Progenitor cell of endocrine pancreas (in vitro differentiated cells): ENCODE measurements at regions not wholly inside any gene's neighbourhood (a gene's known extent, or its start where the extent isn't known, plus 50 kb on each side); places are given as distances from the start of the nearest gene placed in this dataset.
"Not testable (repeated sequence)": the region's sequence is repeated elsewhere in the genome, so short reads cannot be mapped to it uniquely, and the experiment has no call there.

ENCODE experiments used
- DNase-seq: peaks from one replicate; pipeline ENCODE4 v3.0.0; 2021; ENCODE audit warnings: low spot score; ENCODE audit not compliant: unreplicated experiment
- H3K27ac Mint-ChIP-seq: 2 replicates; pipeline ENCODE4 v1.8.0; 2021; ENCODE audit warnings: mild to moderate bottlenecking, moderate library complexity, mixed read lengths
- H3K27me3 Mint-ChIP-seq: 2 replicates; pipeline ENCODE4 v1.8.0; 2021; ENCODE audit warnings: mixed read lengths
- H3K36me3 Mint-ChIP-seq: 2 replicates; pipeline ENCODE4 v1.8.0; 2022; ENCODE audit warnings: mixed read lengths; ENCODE audit not compliant: insufficient read depth
- H3K4me1 Mint-ChIP-seq: 2 replicates; pipeline ENCODE4 v1.8.0; 2021; ENCODE audit warnings: low read depth, mixed read lengths
- H3K4me3 Mint-ChIP-seq: 2 replicates; pipeline ENCODE4 v1.8.0; 2021; ENCODE audit warnings: low read depth, mild to moderate bottlenecking, moderate library complexity, mixed read lengths
- H3K9me3 Mint-ChIP-seq: 2 replicates; pipeline ENCODE4 v1.8.0; 2021; ENCODE audit warnings: low read depth, mixed read lengths
- TF ChIP-seq, protein P1 (sequence below): fragments of 200-600 bp; sonication (generic); IDR thresholded peaks from one replicate; pipeline ENCODE4 v1.5.0; 2021; ENCODE audit warnings: antibody characterized with exemption, mild to moderate bottlenecking; ENCODE audit not compliant: unreplicated experiment

- no peaks in the 10 kb centered on the region for H3K27me3 Mint-ChIP-seq
- H3K4me1 Mint-ChIP-seq = no peaks in the 10 kb centered on the region
- TF ChIP-seq, protein P1, sequence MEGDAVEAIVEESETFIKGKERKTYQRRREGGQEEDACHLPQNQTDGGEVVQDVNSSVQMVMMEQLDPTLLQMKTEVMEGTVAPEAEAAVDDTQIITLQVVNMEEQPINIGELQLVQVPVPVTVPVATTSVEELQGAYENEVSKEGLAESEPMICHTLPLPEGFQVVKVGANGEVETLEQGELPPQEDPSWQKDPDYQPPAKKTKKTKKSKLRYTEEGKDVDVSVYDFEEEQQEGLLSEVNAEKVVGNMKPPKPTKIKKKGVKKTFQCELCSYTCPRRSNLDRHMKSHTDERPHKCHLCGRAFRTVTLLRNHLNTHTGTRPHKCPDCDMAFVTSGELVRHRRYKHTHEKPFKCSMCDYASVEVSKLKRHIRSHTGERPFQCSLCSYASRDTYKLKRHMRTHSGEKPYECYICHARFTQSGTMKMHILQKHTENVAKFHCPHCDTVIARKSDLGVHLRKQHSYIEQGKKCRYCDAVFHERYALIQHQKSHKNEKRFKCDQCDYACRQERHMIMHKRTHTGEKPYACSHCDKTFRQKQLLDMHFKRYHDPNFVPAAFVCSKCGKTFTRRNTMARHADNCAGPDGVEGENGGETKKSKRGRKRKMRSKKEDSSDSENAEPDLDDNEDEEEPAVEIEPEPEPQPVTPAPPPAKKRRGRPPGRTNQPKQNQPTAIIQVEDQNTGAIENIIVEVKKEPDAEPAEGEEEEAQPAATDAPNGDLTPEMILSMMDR = no peak
- H3K4me3 Mint-ChIP-seq = no peak overlapping the region
- DNase-seq = no peak
- H3K9me3 Mint-ChIP-seq = peaks cover 4% of the 10 kb centered on the region
- H3K27ac Mint-ChIP-seq = no peak overlapping the region
- no peaks in the 10 kb centered on the region for H3K36me3 Mint-ChIP-seq
Measured at GRCh38 chr2:221994926-221995325, 303.9 kb downstream of the PAX3 start.

GRCh38 chr2:221984376-221984775, 314.4 kb downstream of the PAX3 start:
- not testable (repeated sequence) for H3K27me3 Mint-ChIP-seq, H3K4me3 Mint-ChIP-seq, H3K36me3 Mint-ChIP-seq, H3K27ac Mint-ChIP-seq, DNase-seq, H3K9me3 Mint-ChIP-seq, H3K4me1 Mint-ChIP-seq

DNA sequence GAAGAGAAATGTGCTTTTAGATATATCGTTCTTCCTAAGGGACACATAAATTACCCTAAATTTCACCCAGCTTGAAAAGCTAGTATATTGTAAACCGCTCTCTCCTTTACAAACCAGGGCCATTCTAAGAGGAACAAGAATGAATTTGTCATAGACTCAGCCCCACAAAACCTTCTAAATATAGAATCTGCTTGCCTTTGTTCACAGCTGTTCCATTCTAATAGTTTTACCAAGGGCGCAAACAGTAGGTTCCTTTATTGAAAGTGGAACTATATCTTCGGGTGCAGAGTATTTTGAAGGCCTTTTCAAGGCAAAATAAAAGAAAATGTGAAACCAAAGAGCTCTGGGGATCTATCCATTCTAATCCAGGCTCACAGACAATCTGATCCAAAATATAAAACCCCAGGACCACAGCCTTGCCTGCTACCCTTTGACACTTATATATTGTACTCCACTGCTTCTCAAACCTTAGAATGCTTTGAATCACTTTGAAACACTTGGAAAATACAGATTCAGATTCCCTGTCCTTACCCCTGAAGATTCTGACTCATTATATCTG, 316.8 kb downstream of the PAX3 start:
- H3K27ac Mint-ChIP-seq = no peak overlapping the region
- H3K27me3 Mint-ChIP-seq = peaks cover 1% of the 10 kb centered on the region
- H3K9me3 Mint-ChIP-seq = no peaks in the 10 kb centered on the region
- no peaks in the 10 kb centered on the region for H3K36me3 Mint-ChIP-seq
- no peak overlapping the region for H3K4me3 Mint-ChIP-seq
- TF ChIP-seq, protein P1 = no peak
- no peak for DNase-seq
- H3K4me1 Mint-ChIP-seq = no peaks in the 10 kb centered on the region

- H3K4me1 Mint-ChIP-seq = no peaks in the 10 kb centered on the region
- TF ChIP-seq, protein P1 = no peak
- no peaks in the 10 kb centered on the region for H3K36me3 Mint-ChIP-seq
- H3K27ac Mint-ChIP-seq = no peak overlapping the region
- H3K9me3 Mint-ChIP-seq = no peaks in the 10 kb centered on the region
- peaks cover 7% of the 10 kb centered on the region for H3K27me3 Mint-ChIP-seq
- no peak overlapping the region for H3K4me3 Mint-ChIP-seq
- no peak for DNase-seq
Measured at GRCh38 chr2:221975151-221975550, 323.6 kb downstream of the PAX3 start.

DNA sequence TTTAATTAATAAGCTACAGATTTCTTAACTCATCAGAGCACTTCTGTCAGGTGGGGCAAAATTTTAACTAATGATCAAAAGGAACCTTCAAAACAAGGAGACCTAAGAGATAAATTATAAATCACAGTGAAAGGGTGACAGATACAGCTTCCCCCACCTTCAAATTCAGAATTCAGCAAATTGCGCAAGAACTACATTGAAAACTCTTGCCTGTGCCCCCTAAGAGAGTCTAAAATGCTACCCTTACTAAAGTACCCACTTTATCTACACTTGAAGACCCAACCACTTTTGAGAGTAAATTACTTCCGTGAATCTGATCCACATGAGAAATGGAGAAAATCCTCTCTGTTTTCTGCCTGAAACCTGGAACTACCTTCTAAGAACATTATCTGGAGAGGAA, 324.9 kb downstream of the PAX3 start:
- DNase-seq = no peak
- Mint-ChIP-seq H3K4me3 (no peak overlapping the region), H3K4me1 (no peaks in the 10 kb centered on the region), H3K36me3 (no peaks in the 10 kb centered on the region), H3K27ac (no peak overlapping the region), H3K9me3 (no peaks in the 10 kb centered on the region), H3K27me3 (peaks cover 15% of the 10 kb centered on the region)
- TF ChIP-seq, protein P1 = no peak

DNA sequence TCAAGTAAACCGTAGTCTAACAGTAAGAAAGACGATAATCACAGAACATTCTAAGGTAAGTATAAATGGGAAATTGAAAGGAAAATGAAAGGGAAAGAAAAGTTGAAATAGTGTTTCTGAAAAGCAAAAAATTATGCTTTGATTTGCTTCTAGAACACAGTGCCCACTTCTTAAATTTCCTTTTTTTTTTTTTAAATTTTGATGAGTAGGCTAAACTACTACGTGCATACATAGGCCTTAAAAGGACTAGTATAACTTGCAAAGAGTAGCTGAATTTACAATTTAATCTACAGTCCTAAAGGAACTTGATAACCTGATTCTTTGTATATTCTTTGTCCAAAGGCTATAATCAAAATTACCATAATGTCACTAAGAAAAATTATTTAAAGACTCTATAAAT, 325.3 kb downstream of the PAX3 start:
- no peaks in the 10 kb centered on the region for H3K4me1 Mint-ChIP-seq
- no peak overlapping the region for H3K4me3 Mint-ChIP-seq
- no peak for DNase-seq
- H3K9me3 Mint-ChIP-seq = no peaks in the 10 kb centered on the region
- no peak overlapping the region for H3K27ac Mint-ChIP-seq
- H3K27me3 Mint-ChIP-seq = peaks cover 15% of the 10 kb centered on the region
- TF ChIP-seq, protein P1 = no peak
- no peaks in the 10 kb centered on the region for H3K36me3 Mint-ChIP-seq
